ENCODE measurements at regions not wholly inside any gene's neighbourhood (a gene's known extent, or its start where the extent isn't known, plus 50 kb on each side); places are given as distances from the start of the nearest gene placed in this dataset.

DNA sequence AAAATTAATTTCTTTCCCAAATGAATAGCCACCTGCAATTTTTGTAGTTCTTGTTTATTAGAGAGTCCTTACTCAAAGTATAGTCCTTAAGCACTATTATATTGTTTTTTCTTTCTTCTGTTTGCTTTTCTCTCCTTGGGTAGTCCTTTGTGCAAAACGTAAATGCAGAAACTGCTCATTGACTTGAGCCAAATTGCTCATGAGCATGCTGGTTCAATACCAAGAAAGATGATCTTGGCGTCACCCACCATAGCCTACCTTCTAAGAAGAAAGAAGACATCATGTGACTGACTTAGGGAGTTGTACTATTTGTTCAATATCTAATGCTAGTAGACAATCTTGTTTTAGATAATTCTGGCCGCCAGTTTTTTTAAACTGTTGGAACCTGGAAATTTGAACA, 248.8 kb upstream of the DMRT1 start:
- TF ChIP-seq, protein P1, sequence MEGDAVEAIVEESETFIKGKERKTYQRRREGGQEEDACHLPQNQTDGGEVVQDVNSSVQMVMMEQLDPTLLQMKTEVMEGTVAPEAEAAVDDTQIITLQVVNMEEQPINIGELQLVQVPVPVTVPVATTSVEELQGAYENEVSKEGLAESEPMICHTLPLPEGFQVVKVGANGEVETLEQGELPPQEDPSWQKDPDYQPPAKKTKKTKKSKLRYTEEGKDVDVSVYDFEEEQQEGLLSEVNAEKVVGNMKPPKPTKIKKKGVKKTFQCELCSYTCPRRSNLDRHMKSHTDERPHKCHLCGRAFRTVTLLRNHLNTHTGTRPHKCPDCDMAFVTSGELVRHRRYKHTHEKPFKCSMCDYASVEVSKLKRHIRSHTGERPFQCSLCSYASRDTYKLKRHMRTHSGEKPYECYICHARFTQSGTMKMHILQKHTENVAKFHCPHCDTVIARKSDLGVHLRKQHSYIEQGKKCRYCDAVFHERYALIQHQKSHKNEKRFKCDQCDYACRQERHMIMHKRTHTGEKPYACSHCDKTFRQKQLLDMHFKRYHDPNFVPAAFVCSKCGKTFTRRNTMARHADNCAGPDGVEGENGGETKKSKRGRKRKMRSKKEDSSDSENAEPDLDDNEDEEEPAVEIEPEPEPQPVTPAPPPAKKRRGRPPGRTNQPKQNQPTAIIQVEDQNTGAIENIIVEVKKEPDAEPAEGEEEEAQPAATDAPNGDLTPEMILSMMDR (IDR thresholded peaks at IDR 0.05): no peak
- TF ChIP-seq EZH2phosphoT487 (IDR thresholded peaks at IDR 0.05) (no peak), EZH2 (IDR thresholded peaks at IDR 0.05) (no peak)
